ENCODE measurements at regions not wholly inside any gene's neighbourhood (a gene's known extent, or its start where the extent isn't known, plus 50 kb on each side); places are given as distances from the start of the nearest gene placed in this dataset.

DNA sequence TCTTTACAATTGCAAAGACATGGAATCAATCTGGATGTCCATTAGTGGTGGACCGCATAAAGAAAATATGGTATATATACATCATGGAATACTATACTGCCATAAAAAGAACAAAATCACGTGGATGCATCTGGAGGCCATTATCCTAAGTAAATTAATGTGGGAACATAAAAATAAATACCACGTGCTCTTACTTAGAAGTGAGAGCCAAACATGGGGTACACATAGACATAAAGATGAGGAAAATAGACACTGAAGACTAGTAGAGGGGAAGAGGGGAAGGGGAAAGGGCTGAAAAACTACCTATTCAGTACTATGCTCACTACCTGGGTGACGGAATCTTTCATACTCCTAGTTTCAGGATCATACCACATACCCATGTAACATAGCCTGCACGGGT is 179.3 kb upstream of the TECRL start:
- H3K27me3 ChIP-seq: no peaks in the 10 kb centered on the region
- intact Hi-C loops (cut with DNase I): loop anchor here (5.0 kb wide), 1 partner anchor 431 kb away; no protein-coding TSS in a partner anchor
- DNase-seq (ENCODE audit: extremely low spot score in 2 of 2): no peak
- TF ChIP-seq POLR2AphosphoS5 (IDR thresholded peaks at IDR 0.05; ENCODE audit: insufficient read depth in 1 of 2, low read depth in 1 of 2) (no peak), POLR2A (IDR thresholded peaks at IDR 0.05) (no peak)
- H3K4me3 ChIP-seq: no peak overlapping the region
- peaks cover 4% of the 10 kb centered on the region for H3K9me3 ChIP-seq
- no peaks in the 10 kb centered on the region for H3K4me1 ChIP-seq
- H3K27ac ChIP-seq: no peak overlapping the region
- H3K36me3 ChIP-seq: no peaks in the 10 kb centered on the region

DNA sequence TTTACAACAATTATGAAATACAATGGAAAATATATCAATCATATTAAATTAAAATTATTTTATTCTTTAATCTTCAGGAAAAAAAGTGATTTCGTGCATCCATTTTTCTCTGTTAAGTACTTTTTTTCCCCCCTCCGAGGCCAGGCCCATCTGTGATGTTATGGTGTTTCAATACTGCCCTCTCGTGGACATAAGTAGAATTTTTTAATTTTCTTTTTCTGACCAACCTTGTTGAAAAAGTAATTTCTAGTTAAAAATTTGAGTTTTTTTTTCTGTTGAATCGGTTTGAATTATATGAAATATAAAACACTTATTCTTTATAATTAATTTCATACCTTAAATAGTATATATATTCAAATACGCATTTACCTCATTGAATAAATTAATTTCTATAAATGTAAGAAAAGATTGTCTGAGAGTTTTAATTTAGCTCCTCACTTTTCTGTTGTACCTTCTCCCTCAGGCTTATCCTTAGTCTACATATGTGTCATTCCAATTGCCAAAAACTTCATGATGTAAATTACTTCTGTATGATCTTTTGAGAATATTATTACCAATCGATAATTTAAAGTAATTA is 175.8 kb upstream of the TECRL start:
- intact Hi-C loops (cut with DNase I): loop anchor here (5.0 kb wide), 1 partner anchor 428 kb away; no protein-coding TSS in a partner anchor
- Histone ChIP-seq H3K4me1 (no peaks in the 10 kb centered on the region), H3K27ac (no peak overlapping the region), H3K9me3 (peaks cover under 1% of the 10 kb centered on the region), H3K4me3 (no peak overlapping the region), H3K36me3 (no peaks in the 10 kb centered on the region), H3K27me3 (no peaks in the 10 kb centered on the region)
- TF ChIP-seq POLR2A (IDR thresholded peaks at IDR 0.05) (no peak), POLR2AphosphoS5 (IDR thresholded peaks at IDR 0.05; ENCODE audit: insufficient read depth in 1 of 2, low read depth in 1 of 2) (no peak)
- TF ChIP-seq, protein P1, sequence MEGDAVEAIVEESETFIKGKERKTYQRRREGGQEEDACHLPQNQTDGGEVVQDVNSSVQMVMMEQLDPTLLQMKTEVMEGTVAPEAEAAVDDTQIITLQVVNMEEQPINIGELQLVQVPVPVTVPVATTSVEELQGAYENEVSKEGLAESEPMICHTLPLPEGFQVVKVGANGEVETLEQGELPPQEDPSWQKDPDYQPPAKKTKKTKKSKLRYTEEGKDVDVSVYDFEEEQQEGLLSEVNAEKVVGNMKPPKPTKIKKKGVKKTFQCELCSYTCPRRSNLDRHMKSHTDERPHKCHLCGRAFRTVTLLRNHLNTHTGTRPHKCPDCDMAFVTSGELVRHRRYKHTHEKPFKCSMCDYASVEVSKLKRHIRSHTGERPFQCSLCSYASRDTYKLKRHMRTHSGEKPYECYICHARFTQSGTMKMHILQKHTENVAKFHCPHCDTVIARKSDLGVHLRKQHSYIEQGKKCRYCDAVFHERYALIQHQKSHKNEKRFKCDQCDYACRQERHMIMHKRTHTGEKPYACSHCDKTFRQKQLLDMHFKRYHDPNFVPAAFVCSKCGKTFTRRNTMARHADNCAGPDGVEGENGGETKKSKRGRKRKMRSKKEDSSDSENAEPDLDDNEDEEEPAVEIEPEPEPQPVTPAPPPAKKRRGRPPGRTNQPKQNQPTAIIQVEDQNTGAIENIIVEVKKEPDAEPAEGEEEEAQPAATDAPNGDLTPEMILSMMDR (IDR thresholded peaks at IDR 0.05): peak in 1 of 3 experiments; percentile 9
- no peak for DNase-seq (ENCODE audit: extremely low spot score in 2 of 2)

DNA sequence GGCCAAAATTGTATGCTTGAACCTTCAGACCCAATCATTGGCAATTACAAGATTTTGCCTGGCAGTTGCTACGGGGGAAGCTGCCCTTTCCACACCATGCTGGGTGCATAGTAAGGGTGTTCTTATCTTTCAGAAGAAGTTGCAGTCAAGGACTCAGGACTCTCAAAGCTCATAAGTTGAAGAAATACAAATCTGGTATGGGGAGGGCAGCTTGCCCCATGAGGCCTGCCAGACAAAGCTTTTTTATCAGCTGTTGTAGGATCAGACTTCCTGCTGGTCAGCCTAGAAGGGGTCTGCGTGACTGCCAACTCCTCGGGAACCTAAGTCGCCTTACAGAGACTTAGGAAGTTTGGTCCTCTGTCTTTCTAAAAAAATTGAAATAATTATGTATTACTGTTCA is 174.9 kb upstream of the TECRL start:
- H3K27me3 ChIP-seq: no peaks in the 10 kb centered on the region
- no peak overlapping the region for H3K4me3 ChIP-seq
- no peaks in the 10 kb centered on the region for H3K9me3 ChIP-seq
- H3K36me3 ChIP-seq: no peaks in the 10 kb centered on the region
- H3K4me1 ChIP-seq: no peaks in the 10 kb centered on the region
- intact Hi-C loops (cut with DNase I): no loop called here
- TF ChIP-seq POLR2AphosphoS5 (IDR thresholded peaks at IDR 0.05; ENCODE audit: insufficient read depth in 1 of 2, low read depth in 1 of 2): no peak
- no peak overlapping the region for H3K27ac ChIP-seq
- no peak for DNase-seq (ENCODE audit: extremely low spot score in 2 of 2)

DNA sequence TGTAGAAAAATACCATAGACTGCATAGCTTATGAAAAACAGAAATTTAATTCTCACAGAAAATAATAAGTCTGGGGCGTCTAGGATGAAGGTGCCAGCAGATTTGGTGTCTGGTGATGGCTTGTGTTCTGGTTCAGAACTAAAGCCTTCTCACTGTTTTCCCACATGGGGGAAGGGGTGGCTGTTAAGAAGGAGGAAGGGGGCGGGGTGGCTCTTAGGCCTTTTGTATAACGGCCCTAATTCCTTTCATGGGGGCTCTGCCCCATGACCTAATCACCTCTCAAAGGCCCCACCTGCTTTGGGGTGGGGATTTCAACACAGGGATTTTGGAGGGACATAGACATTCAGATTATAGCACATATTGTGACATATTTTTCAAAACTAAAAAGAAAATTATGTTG is 173.2 kb upstream of the TECRL start:
- H3K4me1 ChIP-seq: no peaks in the 10 kb centered on the region
- no peak overlapping the region for H3K27ac ChIP-seq
- intact Hi-C loops (cut with DNase I): no loop called here
- H3K27me3 ChIP-seq: no peaks in the 10 kb centered on the region
- TF ChIP-seq POLR2A (IDR thresholded peaks at IDR 0.05) (no peak), POLR2AphosphoS5 (IDR thresholded peaks at IDR 0.05; ENCODE audit: insufficient read depth in 1 of 2, low read depth in 1 of 2) (no peak)
- TF ChIP-seq, protein P1 (IDR thresholded peaks at IDR 0.05): no peak
- DNase-seq (ENCODE audit: extremely low spot score in 2 of 2): no peak
- no peaks in the 10 kb centered on the region for H3K36me3 ChIP-seq
- H3K4me3 ChIP-seq: no peak overlapping the region
- no peaks in the 10 kb centered on the region for H3K9me3 ChIP-seq

DNA sequence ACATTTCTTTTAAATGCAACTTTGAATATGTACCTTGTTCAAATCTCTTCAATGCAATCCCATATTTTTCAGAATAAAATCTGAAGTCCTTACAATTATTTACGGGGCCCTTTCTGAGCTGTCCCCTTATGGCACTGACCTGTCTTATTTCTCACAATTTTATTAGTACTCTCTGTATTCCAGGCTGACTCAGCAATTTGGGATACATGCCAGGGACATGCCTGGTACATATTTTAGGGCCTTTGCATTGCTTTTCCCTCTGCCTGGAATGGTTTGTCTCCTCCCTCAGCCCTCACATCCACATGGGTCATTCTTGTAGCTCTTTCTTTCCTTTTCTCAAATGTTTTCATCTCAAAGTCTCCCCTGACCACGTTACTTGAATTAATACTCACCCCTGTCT is 172.2 kb upstream of the TECRL start:
- no peaks in the 10 kb centered on the region for H3K27me3 ChIP-seq
- no peaks in the 10 kb centered on the region for H3K36me3 ChIP-seq
- no peak for TF ChIP-seq POLR2AphosphoS5 (IDR thresholded peaks at IDR 0.05; ENCODE audit: insufficient read depth in 1 of 2, low read depth in 1 of 2)
- TF ChIP-seq, protein P1 (IDR thresholded peaks at IDR 0.05): no peak
- no peak for TF ChIP-seq POLR2A (IDR thresholded peaks at IDR 0.05)
- no peak overlapping the region for H3K27ac ChIP-seq
- H3K9me3 ChIP-seq: no peaks in the 10 kb centered on the region
- DNase-seq (ENCODE audit: extremely low spot score in 2 of 2): no peak
- H3K4me1 ChIP-seq: no peaks in the 10 kb centered on the region
- intact Hi-C loops (cut with DNase I): no loop called here
- no peak overlapping the region for H3K4me3 ChIP-seq

DNA sequence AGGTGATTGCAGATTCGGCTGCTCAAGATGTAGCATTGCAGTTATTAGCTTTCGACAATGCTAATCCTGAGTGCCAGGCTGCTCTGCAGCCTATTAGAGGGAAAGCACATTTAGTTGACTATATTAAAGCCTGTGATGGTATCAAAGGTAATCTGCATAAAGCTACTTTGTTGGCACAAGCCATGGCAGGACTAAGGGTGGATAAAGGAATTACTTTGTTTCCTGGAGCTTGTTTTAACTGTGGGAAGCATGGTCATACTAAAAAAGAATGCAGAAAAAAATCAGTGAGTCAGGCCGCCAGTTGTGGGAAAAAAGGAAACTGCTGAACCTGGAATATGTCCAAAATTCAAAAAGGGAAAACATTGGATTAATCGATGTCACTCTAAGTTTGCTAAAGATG is 154.9 kb upstream of the TECRL start:
- Histone ChIP-seq H3K36me3 (no peaks in the 10 kb centered on the region), H3K27me3 (no peaks in the 10 kb centered on the region), H3K27ac (no peak overlapping the region), H3K4me1 (peaks cover 9% of the 10 kb centered on the region), H3K4me3 (no peak overlapping the region), H3K9me3 (no peaks in the 10 kb centered on the region)
- TF ChIP-seq, protein P1 (IDR thresholded peaks at IDR 0.05): no peak
- TF ChIP-seq POLR2AphosphoS5 (IDR thresholded peaks at IDR 0.05; ENCODE audit: insufficient read depth in 1 of 2, low read depth in 1 of 2) (no peak), POLR2A (IDR thresholded peaks at IDR 0.05) (no peak)
- no peak for DNase-seq (ENCODE audit: extremely low spot score in 2 of 2)
- intact Hi-C loops (cut with DNase I): no loop called here

All from vagina (tissue), 2 donors.